H1 (cell line): ENCODE measurements at regions not wholly inside any gene's neighbourhood (a gene's known extent, or its start where the extent isn't known, plus 50 kb on each side); places are given as distances from the start of the nearest gene placed in this dataset.

Experiments
- BRCA1 ChIP-seq: IDR thresholded peaks from 2 replicates; pipeline ENCODE4 v1.6.1; 2012; ENCODE audit warnings: low read depth, low read length, improper control_type of control experiment
- CEBPB ChIP-seq: IDR thresholded peaks from 2 replicates; pipeline ENCODE4 v1.6.1; 2012; ENCODE audit warnings: low read depth, low read length
- CTBP2 ChIP-seq: IDR thresholded peaks from 2 replicates; pipeline ENCODE4 v1.7.0; 2011; ENCODE audit warnings: borderline replicate concordance, mild to moderate bottlenecking, moderate library complexity, mixed read lengths, low read length; ENCODE audit not compliant: insufficient read depth, insufficient read length
- GABPA ChIP-seq: IDR thresholded peaks from 2 replicates; pipeline ENCODE4 v1.6.1; 2011; ENCODE audit warnings: mild to moderate bottlenecking, low read length, moderate library complexity, borderline replicate concordance; ENCODE audit not compliant: insufficient read depth
- JUN ChIP-seq: IDR thresholded peaks from 2 replicates; pipeline ENCODE4 v1.6.1; 2011; ENCODE audit warnings: low read depth, mild to moderate bottlenecking, improper control_type of control experiment, low read length
- RFX5 ChIP-seq: IDR thresholded peaks from 2 replicates; pipeline ENCODE4 v1.6.1; 2011; ENCODE audit warnings: low read depth, low read length, improper control_type of control experiment, borderline replicate concordance
- SAP30 ChIP-seq: fragments of 300-600 bp; sonication (generic); IDR thresholded peaks from 2 replicates; pipeline ENCODE4 v1.7.1; 2012; ENCODE audit warnings: low read length, moderate library complexity, mild to moderate bottlenecking, inconsistent platforms; ENCODE audit not compliant: insufficient read depth, insufficient replicate concordance
- SP2 ChIP-seq: IDR thresholded peaks from 2 replicates; pipeline ENCODE4 v1.6.1; 2012; ENCODE audit warnings: mild to moderate bottlenecking, low read length, inconsistent platforms
- SRF ChIP-seq: IDR thresholded peaks from 2 replicates; pipeline ENCODE4 v1.6.1; 2011; ENCODE audit warnings: mild to moderate bottlenecking, low read depth, low read length, moderate library complexity
- TF ChIP-seq, protein P1 (sequence below): fragments of 300-600 bp; sonication (generic); IDR thresholded peaks from 2 replicates; pipeline ENCODE4 v1.7.1; 2012; ENCODE audit warnings: low read length, moderate library complexity, mild to moderate bottlenecking, inconsistent platforms; ENCODE audit not compliant: insufficient replicate concordance
- TF ChIP-seq, protein P2 (sequence below): IDR thresholded peaks from 2 replicates; pipeline ENCODE4 v1.6.1; 2011; ENCODE audit warnings: low read length, improper control_type of control experiment

DNA sequence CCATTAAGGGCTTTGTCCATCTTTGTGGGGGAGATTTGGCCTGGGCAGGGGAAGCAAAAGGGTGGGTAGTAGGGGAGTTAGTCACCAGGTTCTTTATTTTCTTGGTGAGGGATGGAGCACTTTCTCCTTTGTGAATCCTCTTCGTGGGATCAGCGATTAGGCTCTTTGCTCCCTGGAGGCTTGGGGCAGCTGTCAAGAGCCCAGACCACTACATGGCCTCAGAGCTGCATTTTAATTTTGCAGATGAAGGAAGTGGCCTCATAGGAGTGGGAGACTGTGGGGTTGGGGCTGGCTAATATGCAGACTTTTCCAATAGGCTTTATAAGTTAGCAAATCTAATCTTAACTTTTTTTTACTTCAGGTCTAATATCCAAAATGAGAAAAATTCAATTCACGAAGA lies 168.1 kb upstream of the DEFB112 start (continued):
- TF ChIP-seq, protein P1, sequence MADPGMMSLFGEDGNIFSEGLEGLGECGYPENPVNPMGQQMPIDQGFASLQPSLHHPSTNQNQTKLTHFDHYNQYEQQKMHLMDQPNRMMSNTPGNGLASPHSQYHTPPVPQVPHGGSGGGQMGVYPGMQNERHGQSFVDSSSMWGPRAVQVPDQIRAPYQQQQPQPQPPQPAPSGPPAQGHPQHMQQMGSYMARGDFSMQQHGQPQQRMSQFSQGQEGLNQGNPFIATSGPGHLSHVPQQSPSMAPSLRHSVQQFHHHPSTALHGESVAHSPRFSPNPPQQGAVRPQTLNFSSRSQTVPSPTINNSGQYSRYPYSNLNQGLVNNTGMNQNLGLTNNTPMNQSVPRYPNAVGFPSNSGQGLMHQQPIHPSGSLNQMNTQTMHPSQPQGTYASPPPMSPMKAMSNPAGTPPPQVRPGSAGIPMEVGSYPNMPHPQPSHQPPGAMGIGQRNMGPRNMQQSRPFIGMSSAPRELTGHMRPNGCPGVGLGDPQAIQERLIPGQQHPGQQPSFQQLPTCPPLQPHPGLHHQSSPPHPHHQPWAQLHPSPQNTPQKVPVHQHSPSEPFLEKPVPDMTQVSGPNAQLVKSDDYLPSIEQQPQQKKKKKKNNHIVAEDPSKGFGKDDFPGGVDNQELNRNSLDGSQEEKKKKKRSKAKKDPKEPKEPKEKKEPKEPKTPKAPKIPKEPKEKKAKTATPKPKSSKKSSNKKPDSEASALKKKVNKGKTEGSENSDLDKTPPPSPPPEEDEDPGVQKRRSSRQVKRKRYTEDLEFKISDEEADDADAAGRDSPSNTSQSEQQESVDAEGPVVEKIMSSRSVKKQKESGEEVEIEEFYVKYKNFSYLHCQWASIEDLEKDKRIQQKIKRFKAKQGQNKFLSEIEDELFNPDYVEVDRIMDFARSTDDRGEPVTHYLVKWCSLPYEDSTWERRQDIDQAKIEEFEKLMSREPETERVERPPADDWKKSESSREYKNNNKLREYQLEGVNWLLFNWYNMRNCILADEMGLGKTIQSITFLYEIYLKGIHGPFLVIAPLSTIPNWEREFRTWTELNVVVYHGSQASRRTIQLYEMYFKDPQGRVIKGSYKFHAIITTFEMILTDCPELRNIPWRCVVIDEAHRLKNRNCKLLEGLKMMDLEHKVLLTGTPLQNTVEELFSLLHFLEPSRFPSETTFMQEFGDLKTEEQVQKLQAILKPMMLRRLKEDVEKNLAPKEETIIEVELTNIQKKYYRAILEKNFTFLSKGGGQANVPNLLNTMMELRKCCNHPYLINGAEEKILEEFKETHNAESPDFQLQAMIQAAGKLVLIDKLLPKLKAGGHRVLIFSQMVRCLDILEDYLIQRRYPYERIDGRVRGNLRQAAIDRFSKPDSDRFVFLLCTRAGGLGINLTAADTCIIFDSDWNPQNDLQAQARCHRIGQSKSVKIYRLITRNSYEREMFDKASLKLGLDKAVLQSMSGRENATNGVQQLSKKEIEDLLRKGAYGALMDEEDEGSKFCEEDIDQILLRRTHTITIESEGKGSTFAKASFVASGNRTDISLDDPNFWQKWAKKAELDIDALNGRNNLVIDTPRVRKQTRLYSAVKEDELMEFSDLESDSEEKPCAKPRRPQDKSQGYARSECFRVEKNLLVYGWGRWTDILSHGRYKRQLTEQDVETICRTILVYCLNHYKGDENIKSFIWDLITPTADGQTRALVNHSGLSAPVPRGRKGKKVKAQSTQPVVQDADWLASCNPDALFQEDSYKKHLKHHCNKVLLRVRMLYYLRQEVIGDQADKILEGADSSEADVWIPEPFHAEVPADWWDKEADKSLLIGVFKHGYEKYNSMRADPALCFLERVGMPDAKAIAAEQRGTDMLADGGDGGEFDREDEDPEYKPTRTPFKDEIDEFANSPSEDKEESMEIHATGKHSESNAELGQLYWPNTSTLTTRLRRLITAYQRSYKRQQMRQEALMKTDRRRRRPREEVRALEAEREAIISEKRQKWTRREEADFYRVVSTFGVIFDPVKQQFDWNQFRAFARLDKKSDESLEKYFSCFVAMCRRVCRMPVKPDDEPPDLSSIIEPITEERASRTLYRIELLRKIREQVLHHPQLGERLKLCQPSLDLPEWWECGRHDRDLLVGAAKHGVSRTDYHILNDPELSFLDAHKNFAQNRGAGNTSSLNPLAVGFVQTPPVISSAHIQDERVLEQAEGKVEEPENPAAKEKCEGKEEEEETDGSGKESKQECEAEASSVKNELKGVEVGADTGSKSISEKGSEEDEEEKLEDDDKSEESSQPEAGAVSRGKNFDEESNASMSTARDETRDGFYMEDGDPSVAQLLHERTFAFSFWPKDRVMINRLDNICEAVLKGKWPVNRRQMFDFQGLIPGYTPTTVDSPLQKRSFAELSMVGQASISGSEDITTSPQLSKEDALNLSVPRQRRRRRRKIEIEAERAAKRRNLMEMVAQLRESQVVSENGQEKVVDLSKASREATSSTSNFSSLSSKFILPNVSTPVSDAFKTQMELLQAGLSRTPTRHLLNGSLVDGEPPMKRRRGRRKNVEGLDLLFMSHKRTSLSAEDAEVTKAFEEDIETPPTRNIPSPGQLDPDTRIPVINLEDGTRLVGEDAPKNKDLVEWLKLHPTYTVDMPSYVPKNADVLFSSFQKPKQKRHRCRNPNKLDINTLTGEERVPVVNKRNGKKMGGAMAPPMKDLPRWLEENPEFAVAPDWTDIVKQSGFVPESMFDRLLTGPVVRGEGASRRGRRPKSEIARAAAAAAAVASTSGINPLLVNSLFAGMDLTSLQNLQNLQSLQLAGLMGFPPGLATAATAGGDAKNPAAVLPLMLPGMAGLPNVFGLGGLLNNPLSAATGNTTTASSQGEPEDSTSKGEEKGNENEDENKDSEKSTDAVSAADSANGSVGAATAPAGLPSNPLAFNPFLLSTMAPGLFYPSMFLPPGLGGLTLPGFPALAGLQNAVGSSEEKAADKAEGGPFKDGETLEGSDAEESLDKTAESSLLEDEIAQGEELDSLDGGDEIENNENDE: no peak
- TF ChIP-seq, protein P2, sequence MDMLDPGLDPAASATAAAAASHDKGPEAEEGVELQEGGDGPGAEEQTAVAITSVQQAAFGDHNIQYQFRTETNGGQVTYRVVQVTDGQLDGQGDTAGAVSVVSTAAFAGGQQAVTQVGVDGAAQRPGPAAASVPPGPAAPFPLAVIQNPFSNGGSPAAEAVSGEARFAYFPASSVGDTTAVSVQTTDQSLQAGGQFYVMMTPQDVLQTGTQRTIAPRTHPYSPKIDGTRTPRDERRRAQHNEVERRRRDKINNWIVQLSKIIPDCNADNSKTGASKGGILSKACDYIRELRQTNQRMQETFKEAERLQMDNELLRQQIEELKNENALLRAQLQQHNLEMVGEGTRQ: no peak
- TF ChIP-seq RFX5 (no peak), JUN (no peak), SAP30 (no peak), SP2 (no peak), CEBPB (no peak), SRF (no peak), CTBP2 (no peak), BRCA1 (no peak), GABPA (no peak)
